ENCODE measurements at regions not wholly inside any gene's neighbourhood (a gene's known extent, or its start where the extent isn't known, plus 50 kb on each side); places are given as distances from the start of the nearest gene placed in this dataset.

GRCh38 chr17:65413390-65413789 lies 148.1 kb downstream of the AXIN2 start:
- 5% methylated on average over 2 of the region's 2 CpGs for WGBS (ENCODE audit: insufficient coverage, low coverage, missing lambda C conversion rate)
- Histone ChIP-seq H3K9me3 (replicated peaks; ENCODE audit: control insufficient read depth, insufficient read depth, low read depth, low read length) (no peaks in the 10 kb centered on the region), H3K27me3 (ENCODE audit: control insufficient read depth in 2 of 2, insufficient read depth in 2 of 2, low read length in 2 of 2) (peaks cover 0 to 7% of the 10 kb centered on the region in 2 experiments; a peak in 2 of 5 replicates), H3K4me1 (replicated peaks in 1 of 2; ENCODE audit: control insufficient read depth in 2 of 2, insufficient read depth in 2 of 2, low read length in 2 of 2) (no peaks in the 10 kb centered on the region), H3K4me2 (ENCODE audit: insufficient read depth, low read length) (no peak overlapping the region), H3K36me3 (ENCODE audit: control insufficient read depth, insufficient read depth, low read length) (no peaks in the 10 kb centered on the region), H3K9me1 (ENCODE audit: control insufficient read depth, insufficient read depth, low read length) (no peaks in the 10 kb centered on the region), H3K4me3 (no peak overlapping the region), H3K79me2 (ENCODE audit: control insufficient read depth, insufficient read depth, low read length) (no peaks in the 10 kb centered on the region), H3K27ac (ENCODE audit: extremely low read depth, low read depth, low read length) (no peak overlapping the region), H4K20me1 (replicated peaks; ENCODE audit: control insufficient read depth, insufficient read depth, low read length) (no peaks in the 10 kb centered on the region), H2AFZ (ENCODE audit: low read depth, low read length) (no peak overlapping the region), H3K9ac (ENCODE audit: insufficient read depth in 1 of 2, low read depth in 2 of 2, low read length in 2 of 2) (no peak overlapping the region)
- TF ChIP-seq ZNF780A (CRISPR knock-in tag; IDR thresholded peaks at IDR 0.05) = no peak
- TF ChIP-seq ZNF217 (CRISPR knock-in tag; IDR thresholded peaks at IDR 0.05) = no peak
- TF ChIP-seq MCM7 (IDR thresholded peaks at IDR 0.05) = no peak
- no peak for TF ChIP-seq ZNF518B (CRISPR knock-in tag; IDR thresholded peaks at IDR 0.05)
- no peak for TF ChIP-seq TSC22D4 (tag; IDR thresholded peaks at IDR 0.05)
- TF ChIP-seq ZNF232 (CRISPR knock-in tag; IDR thresholded peaks at IDR 0.05) = no peak
- no peak for TF ChIP-seq ZNF41 (CRISPR knock-in tag; conservative IDR thresholded peaks at IDR 0.05)
- TF ChIP-seq ZNF174 (CRISPR knock-in tag; IDR thresholded peaks at IDR 0.05) = no peak
- POLR2A ChIA-PET = interaction anchor here (0.6 kb wide), 1 partner anchor 10 kb away, joined by 3 read pairs; no protein-coding TSS in a partner anchor
- intact Hi-C loops (cut with micrococcal nuclease) (no loop called here), in situ Hi-C loops (cut with MboI) (no loop called here)
- BruUV-seq (replicated peaks) = no TSS peak
- no peak for ATAC-seq
- CTCF ChIA-PET (ENCODE audit: low intra/inter-chr PET ratio) = no interaction called here
- no peak for DNase-seq (ENCODE audit: extremely low read depth in 1 of 4, low spot score in 3 of 4)
- no peak for FAIRE-seq
